HG03520 (cell line): ENCODE measurements at regions not wholly inside any gene's neighbourhood (a gene's known extent, or its start where the extent isn't known, plus 50 kb on each side); places are given as distances from the start of the nearest gene placed in this dataset.

Experiments
- ATAC-seq: cut with Tn5 transposase; IDR thresholded peaks from one replicate; pipeline ENCODE4 v1.9.1; 2021; ENCODE audit warnings: mild to moderate bottlenecking, moderate library complexity; ENCODE audit not compliant: unreplicated experiment

DNA sequence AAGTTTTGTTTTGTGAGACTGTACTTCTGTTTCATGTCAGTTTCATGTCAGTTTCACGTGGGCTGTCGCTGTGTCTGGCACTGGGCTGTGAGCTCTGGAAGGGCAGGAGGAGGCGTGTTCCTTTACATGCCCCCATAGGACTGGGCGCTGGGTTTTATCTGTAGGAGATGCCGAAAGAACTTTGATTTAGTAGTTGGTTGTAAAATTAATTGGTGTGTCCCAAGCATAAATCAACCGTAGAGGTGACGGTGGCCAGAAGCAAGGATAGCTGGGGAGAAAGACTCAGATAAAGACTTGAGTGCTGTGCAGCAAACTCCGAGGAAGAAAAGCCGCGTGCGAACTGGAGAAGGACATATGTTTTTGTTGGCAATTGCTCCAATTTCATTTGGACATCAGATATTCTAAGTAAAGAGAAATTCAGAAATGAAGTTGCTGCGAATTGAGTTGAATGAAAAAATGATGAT lies 182.5 kb downstream of the VRK1 start:
- ATAC-seq = no peak

DNA sequence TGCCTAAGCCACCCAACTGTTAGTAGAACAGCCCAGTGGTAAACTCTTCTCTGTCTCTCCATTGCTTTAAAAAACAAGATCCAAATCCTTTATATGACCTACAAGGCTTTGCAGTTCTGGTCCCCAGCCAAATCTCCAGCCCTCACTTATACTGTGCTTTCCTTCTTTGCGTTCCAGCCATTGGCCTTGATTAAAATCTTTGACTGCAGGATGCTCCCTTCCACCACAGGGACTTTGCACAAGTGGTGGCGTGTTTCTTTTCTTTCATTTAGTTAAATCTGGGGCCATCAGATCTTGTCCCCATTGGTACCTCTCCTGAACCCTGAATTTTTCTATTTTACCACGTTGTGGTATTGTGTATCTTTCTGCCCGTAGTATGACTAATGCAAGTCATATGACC lies 183.7 kb downstream of the VRK1 start:
- ATAC-seq = no peak

DNA sequence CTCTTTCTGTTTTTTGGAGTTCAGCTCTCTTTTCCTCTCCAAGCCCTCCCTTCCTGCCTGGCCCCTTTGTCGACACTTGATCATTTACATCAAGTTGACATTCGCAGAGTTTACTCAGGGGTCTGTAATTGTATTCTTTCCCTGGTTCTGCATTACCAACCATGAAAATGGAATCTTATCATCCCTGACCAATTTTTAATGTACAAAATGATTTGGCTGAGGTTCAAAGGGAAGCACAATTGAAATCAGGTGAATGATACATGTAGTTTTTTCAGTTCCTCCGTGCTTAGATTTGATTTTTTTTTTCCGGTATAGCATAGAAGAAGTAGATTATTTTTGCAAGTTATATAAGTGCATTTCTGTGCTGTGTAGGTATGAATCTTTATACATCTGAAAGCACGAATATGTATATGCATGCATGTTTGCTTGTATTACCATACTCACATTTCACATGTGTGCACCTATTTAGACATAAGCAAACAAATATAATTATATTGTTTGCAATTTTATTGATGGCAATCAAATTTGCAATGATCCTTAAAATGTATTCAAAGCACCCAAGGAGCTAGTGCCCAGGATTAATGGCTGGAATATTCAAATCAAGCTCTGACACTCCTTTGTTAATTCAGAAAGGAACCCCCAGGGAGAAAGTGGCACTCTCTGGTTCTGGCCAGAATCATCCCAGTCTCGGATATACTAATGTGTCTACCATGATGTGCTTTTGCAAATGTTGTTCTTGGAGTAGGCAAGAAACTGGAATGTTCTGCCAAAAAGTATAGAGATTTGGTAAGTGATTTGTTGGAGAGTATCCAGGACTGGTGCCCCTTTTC lies 189.3 kb downstream of the VRK1 start:
- no peak for ATAC-seq

DNA sequence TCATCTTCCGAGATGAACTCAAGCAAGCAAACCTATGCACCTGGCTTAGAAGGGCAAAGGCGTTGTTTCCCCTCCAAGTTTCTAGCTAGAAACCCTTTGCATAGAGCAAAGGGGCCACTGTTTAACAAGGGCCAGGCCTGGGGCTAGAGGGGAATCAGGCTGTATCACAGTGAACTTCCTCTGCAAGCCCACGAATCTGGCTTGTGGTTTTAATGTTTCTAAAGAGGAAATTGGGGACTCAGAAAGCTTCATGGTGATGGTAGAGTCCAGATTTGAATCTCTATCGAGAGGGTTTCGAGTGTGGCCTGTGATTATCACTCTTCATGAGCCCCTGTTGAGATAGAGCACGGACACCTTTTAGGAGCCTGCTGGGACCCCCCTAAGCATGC lies 189.9 kb downstream of the VRK1 start:
- ATAC-seq = no peak

DNA sequence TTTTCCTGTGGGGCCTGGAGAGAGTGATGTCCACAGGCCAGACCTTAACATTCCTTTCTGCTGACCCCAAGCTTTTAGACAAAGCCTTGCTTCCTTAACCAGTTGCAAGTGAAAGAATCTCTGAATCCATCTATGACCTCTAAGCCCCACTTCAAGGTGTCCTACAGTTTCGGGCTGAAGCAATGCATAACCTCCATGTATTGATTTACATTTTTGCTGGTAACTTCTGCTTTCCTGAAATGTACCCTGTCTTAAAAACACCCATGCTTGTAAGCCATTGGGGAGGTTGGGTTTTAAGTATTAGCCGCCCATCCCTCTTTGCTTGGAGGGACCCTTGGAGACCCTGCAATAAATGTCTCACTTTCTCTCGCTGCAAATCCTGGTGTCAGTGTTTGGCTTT lies 190.6 kb downstream of the VRK1 start:
- no peak for ATAC-seq

DNA sequence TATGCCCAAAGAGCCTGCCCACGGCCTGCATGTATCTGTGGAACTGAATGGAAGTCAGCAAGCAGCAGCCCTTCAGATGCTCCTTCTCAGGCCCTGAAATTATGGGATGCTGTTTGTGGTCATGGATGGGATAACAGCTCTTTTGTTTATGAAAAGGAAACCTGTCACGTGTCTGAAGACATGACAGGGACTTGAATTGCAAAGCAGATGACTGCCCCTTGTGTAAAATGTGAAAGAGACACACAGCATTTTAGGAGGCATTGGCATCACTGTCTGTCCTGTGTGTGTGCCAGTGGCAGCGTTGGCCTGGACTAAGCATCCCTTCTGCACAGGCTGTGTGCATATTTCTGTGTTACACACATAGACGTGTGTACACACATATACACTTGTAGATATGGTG lies 192.1 kb downstream of the VRK1 start:
- no peak for ATAC-seq

DNA sequence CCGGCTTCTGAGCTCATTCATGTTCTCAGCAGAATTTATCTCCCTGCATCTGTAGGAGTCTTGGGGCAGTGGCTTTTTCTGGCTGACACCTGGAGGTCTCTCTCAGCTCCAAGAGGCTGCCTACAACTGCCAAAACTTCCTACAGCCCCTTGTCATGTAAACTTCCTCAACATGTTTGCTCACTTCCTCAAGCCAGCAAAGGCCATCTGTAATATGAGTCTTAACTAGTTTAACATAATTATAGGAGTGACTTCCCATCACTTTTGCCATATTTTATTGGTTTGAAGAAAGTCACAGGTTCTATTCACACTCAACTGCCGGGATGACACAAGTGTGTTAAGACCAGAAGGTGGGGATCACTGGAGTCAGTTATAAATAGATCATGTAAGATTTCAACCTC lies 194.0 kb downstream of the VRK1 start:
- no peak for ATAC-seq

DNA sequence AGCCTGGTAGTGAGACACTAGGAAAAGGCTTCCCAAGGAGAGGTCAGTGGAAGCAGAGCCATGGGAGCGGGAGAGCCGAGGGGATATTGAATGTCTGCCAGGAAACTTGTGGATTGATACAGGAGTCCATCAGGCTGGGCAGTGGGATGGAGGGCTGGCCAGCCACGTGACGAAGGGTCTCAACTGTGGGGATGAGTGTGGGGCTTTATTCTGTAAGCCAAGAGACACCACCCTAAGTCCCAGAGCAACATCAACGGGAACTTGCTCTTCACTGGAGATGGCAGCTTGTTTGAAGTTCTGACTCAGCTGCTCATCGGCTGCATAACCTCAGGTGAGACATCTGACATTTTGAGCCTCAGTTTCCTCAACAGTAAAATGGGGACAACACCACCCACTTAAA lies 197.8 kb downstream of the VRK1 start:
- ATAC-seq = no peak

DNA sequence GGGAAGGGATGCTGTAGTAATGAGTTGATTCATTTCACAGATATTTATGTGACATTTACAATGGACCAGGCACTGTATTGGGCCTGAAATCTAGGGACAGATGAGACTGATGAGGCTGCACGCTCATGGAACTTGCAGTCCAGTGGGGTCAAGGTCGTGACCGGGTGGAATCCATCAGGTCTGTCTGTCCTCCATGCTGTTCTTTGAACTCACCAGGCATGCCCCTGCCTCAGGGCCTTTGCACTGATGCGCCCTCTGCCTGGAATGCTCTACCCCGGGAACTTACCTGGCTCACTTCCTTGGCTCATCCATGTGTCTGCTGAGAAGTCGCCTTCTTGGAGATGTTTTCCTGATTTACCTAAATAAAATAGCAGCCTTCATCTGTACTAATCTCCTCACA lies 200.1 kb downstream of the VRK1 start:
- ATAC-seq = no peak

DNA sequence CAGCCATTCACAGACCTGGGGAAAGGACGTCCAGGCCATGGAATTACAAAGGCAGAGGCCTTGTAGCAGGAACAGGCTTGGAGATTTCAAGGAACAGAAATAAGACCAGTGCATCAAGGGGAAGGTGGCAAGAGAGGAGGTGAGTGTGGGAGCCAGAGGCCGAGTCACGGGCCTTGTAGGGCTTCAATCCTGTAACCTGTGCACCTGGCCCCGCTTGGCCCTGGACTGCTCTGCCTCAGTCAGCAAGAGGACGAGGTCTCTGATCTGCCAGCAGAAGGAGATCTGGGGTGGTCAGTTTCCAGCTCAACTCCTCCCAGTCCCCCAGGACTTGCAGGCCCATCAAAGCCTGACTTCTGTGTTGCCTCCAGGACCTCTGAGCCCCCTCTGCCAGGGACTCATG lies 200.8 kb downstream of the VRK1 start:
- no peak for ATAC-seq

DNA sequence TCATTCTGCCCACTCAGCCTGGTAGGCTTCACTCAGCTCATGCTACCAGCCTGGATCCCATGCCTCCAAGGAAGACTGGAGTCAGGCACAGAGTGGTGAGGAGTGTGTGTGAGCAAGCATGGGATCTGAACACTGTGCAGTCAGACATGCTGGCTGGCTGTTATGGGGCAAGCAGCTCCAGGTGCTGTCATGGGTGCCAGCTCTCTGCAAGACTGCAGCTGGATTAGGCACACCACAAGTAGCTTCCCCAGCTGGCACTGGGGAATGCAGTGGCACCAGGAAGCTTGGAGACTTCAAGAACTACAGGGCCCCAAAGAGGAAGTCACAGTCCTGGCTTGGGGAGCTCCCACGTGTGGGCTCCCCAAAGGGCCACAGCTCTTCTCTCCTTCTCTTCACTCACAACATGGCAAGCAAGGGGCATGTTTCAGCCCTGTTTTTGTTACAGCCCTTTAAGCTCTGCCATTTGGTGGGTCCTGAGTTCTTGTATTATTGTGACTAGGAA lies 202.5 kb downstream of the VRK1 start:
- ATAC-seq = no peak

DNA sequence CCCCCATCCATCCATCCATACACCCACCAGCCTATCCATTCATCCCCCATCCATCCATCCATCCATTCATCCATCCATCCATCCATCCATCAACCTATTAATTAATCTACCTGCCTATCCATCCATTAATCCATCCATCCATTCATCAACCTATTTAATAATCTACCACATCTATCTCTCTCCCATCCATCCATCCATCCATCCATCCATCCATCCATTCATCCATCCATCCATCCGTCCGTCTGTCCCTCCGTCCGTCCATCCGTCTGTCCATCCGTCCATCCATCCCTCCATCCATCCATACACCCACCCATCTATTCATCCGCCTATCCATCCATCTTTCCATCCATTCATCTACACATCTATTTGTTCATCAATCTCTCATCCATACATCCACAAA lies 205.3 kb downstream of the VRK1 start:
- ATAC-seq = no peak

DNA sequence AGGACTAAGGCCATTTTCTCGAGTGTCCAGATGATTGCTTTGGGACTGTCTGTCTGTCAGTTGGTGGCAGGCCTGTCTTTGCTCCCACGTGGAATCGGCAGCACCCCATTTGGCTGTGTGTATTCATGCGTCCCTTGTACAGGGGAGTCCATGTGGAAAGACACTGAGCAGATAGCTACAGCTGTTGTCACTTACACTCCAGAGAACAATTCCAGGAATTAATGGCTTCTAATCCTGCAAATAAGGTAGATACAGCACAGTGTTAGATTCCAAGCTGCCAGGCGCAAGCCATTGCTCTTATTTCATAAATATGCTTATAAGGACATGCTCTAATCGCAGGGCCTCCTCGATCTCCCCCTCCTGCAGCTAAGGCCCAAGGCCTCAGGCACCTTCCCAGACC lies 208.8 kb downstream of the VRK1 start:
- no peak for ATAC-seq

DNA sequence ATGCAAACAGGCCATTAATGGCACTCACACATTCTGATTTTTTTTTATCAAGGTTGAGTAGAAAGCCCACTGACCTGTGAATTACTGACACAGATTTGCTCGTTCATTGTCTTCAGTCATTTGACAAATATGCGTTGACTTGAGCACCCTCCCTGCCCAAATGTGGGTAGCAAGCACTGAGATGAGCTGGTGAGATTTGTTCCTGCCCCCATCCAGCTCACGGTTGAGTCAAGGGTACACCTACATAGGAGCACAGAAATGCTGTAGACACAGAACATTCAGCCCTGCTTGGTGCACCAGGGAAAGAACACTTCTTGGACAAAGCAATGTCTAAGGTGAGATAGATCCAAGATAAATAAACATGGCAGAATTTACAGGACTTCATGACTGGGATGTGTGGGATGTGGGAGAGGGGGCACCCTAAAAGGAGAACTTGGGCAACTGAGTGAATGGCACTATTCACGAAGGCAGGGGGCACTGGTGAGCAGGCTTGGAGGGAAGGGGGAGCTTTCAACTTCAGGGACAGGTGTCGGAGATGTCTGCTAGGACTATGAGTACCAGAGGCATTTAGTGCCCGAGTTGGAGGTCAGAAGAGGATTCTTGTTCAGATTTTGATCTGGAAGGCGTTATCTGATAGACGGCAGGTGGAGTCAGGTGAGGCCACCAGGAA lies 213.4 kb downstream of the VRK1 start:
- no peak for ATAC-seq

DNA sequence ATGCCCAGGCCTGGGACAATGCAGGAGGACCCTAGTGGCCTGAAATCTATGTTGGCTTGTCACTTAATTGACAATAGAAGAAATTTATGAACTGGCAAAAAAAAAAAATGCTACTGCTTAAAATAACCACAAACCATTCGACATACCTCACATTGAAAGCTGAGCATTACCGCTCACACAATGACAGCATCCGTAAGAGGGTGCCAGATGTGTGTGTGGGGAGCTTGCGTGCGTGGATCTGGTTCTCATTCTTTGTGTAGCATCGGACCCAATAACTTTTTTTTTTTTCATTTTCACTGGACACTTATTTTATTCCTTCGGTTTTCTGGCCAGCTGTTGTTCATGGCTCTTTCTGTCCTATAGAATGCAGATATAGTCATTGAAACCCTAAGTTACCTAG lies 216.7 kb downstream of the VRK1 start:
- no peak for ATAC-seq

DNA sequence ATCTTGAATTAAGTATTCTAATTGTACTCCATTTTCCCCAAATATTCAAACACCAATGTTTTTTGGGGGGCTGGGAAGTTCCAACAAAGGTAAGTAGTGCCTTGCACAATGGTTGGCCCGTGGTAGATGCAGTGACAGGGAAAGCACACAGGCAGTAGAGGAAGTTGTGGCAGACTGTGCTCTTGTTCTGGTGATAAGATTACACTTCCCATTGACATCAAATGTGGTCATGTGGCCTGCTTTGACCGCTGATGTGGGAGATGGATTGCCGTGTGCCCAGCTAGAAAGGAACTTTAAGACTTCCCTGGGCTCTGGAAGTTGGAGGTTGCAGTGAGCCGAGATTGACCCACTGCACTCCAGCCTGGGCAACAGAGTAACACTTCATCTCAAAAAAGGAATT lies 223.8 kb downstream of the VRK1 start:
- no peak for ATAC-seq

DNA sequence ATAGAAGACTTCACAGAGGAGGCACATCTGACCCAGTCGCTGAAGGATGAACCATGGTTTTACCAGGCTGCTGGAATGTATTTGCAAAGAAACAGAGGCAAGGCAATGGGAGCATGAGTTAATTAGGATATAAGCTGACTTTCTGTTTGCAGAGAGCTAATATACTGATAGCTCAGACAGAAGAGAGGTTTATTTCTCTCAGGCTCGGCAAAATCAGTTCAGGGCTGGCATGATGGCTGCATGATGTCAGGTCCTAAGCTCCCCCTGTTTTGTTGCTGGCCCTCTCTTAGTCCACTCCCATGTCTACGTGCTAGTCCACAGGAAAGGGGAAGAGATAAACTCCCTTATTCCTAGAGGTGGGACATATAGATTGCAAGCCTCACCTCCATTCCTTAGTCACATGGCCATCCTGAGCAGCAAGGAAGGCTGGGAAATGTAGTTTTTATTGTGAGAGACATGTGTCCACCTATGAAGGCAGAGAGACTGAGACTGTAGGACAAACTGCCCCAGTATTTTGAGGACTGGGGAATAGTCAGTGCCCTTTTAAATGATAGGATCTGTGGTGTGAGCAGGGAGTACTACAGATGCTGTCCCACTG lies 224.5 kb downstream of the VRK1 start:
- no peak for ATAC-seq

DNA sequence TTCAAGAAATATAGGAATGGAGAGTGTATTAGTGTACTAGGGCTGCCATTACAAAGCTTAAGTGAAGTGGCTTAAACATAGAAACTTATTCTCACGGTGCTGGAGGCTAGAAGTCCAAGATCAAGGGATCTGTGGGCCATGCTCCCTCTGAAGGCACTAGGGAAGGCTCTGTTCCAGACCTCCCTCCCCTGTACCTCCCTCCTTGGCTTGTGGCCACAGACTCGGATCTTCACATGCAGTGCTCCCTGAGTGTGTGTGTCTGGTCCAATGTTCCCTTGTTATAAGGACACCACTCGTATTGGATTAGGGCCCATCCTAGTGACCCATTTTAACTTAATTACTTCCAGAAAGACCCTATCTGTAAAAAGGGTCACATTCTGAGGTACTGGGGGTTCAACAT lies 225.6 kb downstream of the VRK1 start:
- no peak for ATAC-seq

DNA sequence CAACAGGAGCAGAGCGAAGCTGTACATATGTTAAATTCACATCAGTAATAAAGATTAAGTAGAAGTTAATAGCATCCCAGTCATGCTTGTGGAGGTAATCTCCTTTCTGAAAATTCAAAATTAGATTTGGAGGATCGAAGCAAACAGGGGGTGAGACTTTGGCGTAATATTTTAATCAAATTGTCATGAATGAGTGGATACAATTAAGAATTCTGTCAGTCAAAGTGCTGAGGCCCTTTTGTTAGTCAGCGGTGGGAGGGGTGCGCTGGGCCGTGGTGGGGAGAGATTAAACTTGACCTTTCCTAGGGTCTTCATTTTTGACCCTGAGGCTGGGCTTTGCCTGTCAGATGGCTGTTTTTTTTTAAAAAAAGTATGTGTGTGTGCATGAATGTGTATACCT lies 226.7 kb downstream of the VRK1 start:
- no peak for ATAC-seq

DNA sequence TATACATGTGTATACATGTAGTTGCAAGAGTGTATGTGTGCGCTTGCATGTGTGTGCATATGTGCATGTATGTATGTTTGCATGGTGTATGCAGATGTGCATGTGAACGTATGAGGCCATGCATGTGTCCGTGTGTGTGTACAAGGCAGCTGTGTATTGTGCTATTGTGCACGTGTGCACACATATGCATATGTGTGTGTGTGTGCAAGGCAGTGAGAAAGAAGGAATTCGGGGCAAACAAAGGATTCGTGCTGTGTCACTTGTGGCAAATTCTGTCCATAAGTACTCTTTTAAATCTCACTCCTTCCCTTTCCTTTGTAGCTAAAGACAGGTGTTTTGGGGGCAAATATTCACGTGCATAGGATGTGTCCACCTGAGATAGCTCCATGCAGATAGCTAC lies 227.1 kb downstream of the VRK1 start:
- ATAC-seq = no peak

DNA sequence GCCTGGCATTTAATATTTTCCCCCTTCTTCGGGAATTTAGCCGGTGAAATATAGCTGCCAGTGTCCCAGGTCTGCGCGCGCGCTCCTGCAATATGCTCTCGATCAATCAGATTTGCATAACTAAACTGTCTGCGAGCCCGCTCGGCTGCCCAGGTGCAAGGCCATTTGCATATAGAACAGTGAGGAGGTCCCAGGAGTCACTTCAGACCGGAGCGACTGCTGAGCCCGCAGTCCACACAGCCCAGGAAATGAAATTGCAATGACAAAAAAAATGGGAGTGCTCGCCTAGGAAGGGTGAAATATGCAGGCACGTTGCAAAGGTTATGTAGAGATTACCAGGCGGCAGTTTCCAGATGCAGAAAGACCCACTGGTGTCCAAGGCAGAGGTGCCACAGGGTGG lies 228.5 kb downstream of the VRK1 start:
- no peak for ATAC-seq
